ENCODE measurements at regions not wholly inside any gene's neighbourhood (a gene's known extent, or its start where the extent isn't known, plus 50 kb on each side); places are given as distances from the start of the nearest gene placed in this dataset.

DNA sequence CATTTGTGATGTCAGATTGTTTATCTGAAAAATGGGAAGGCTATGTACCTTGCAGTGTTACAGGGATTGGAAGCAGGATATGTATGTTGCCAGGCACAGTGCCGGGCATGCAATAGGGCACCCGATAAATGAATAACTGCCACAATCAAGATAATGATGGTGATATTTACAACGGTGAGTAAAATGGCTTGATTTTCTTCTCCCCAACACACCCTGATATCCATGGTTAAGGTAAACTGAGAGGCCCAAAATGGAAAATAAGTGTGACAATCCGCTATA lies 108.3 kb downstream of the CYP26A1 start:
- H3K4me3 ChIP-seq (ENCODE audit: low read depth, low read length): no peak overlapping the region
- DNase-seq (ENCODE audit: low read depth): no peak
- CTCF ChIA-PET: no interaction called here

DNA sequence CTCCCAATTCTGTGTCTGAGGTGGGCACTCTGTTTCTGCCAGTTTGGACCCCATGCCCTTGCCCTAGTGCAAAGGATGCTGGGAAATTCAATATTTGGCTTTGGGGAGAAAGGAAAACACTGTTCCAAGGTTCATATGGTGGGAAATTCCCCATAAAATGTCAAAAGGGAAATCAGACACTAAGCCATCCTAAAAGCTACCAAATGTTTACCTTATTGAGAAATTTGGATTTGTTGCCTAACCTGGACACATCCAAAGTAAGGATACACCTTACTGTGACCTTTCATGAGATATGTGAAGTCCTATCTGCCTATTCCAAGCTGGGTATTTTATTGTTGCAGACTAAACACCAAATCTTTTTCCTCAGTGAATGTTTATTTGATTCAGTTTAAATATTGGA lies 109.1 kb downstream of the CYP26A1 start:
- Histone ChIP-seq H3K4me3 (ENCODE audit: low read depth, low read length) (no peak overlapping the region), H3K36me3 (ENCODE audit: control insufficient read depth, insufficient read depth, low read length) (no peaks in the 10 kb centered on the region), H3K27me3 (ENCODE audit: control insufficient read depth, insufficient read depth, low read length) (no peaks in the 10 kb centered on the region; the same call in 1 of the 2 replicates)
- ChIA-PET CTCF (no interaction called here), POLR2A (no interaction called here)
- DNase-seq (ENCODE audit: low read depth): no peak
- TF ChIP-seq CTCF (IDR thresholded peaks at IDR 0.05; ENCODE audit: insufficient read depth, low read depth, low read length): no peak

More for the DNA sequence above, 108.3 kb downstream of the CYP26A1 start:
- Histone ChIP-seq H3K27me3 (ENCODE audit: control insufficient read depth, insufficient read depth, low read length) (no peaks in the 10 kb centered on the region; the same call in 1 of the 2 replicates), H3K36me3 (ENCODE audit: control insufficient read depth, insufficient read depth, low read length) (no peaks in the 10 kb centered on the region)
- no peak for TF ChIP-seq CTCF (IDR thresholded peaks at IDR 0.05; ENCODE audit: insufficient read depth, low read depth, low read length)
- POLR2A ChIA-PET: no interaction called here

DNA sequence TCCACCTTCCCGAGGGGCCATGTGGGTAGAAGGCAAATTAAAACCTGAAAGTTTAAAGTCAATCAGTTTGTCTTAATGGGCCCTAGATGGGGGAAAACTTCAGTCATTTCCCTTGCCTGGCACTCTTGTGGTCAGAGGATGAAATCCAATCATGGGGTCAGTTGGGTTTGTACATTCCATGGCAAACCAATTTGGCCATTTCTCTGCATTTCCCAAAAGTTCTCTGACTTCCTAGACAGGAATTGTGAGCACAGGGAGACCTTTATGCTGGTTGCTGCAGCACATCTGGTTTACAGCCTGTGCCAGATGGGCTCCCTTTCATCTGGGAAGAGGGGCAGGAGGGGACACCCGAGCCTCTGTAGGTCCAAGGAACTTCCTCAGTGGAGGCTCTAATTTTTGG lies 113.0 kb downstream of the CYP26A1 start:
- peak; percentile 33 for DNase-seq (ENCODE audit: low read depth)
- peaks cover 2% of the 10 kb centered on the region; the same call in 1 of the 2 replicates for H3K27me3 ChIP-seq (ENCODE audit: control insufficient read depth, insufficient read depth, low read length)
- CTCF ChIA-PET: no interaction called here
- TF ChIP-seq CTCF (IDR thresholded peaks at IDR 0.05; ENCODE audit: insufficient read depth, low read depth, low read length): no peak
- H3K4me3 ChIP-seq (ENCODE audit: low read depth, low read length): no peak overlapping the region
- H3K36me3 ChIP-seq (ENCODE audit: control insufficient read depth, insufficient read depth, low read length): no peaks in the 10 kb centered on the region
- POLR2A ChIA-PET: no interaction called here

DNA sequence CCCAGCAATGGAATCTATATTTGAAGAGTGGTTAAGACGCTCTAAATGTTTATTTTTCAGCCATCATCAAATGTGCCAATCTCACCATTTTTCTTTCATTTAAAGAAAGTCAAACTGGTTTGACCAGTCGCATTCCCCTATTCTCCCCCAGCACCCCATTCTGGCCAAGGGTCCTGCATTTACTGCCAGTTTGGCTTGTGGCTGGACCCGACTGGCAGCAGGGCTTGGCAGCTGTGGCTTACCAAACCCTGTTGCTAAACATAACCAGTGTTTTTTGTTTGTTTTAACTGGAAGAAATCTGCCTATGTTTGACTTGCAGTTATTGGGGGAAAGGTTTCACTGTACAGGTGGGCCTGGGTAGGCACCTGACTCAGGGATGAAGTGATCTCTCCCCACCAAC lies 116.3 kb downstream of the CYP26A1 start:
- CTCF ChIA-PET: no interaction called here
- DNase-seq (ENCODE audit: low read depth): no peak
- POLR2A ChIA-PET: interaction anchor here (0.6 kb wide), 1 partner anchor 11 kb away, joined by 7 read pairs; no protein-coding TSS in a partner anchor
- Histone ChIP-seq H3K4me3 (ENCODE audit: low read depth, low read length) (no peak overlapping the region), H3K27me3 (ENCODE audit: control insufficient read depth, insufficient read depth, low read length) (peaks cover 5% of the 10 kb centered on the region), H3K36me3 (ENCODE audit: control insufficient read depth, insufficient read depth, low read length) (no peaks in the 10 kb centered on the region)
- no peak for TF ChIP-seq CTCF (IDR thresholded peaks at IDR 0.05; ENCODE audit: insufficient read depth, low read depth, low read length)

DNA sequence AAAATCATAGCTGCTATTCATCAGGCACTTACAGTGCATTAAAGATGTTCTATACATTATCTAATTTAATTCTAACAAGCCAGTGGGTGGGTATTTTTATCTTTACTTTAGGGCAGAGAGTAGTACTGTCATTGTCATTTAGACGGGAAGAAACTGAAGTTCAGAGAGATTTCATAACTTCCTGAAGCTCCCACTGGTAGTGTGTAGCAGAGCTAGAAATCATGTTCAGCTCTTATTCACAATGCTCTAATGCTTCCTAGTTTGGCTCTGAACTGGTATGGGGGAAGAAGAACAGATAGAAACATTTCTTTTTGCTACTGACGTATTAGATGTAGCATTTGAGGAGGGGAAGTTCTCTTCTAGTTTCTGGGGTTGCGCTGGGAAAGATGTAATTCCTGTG lies 116.7 kb downstream of the CYP26A1 start:
- H3K36me3 ChIP-seq (ENCODE audit: control insufficient read depth, insufficient read depth, low read length): no peaks in the 10 kb centered on the region
- H3K27me3 ChIP-seq (ENCODE audit: control insufficient read depth, insufficient read depth, low read length): peaks cover 5% of the 10 kb centered on the region
- no peak overlapping the region for H3K4me3 ChIP-seq (ENCODE audit: low read depth, low read length)
- ChIA-PET CTCF (no interaction called here), POLR2A (no interaction called here)
- no peak for TF ChIP-seq CTCF (IDR thresholded peaks at IDR 0.05; ENCODE audit: insufficient read depth, low read depth, low read length)
- DNase-seq (ENCODE audit: low read depth): no peak

Data from BJ (cell line).